SK-N-MC (cell line): ENCODE measurements at regions not wholly inside any gene's neighbourhood (a gene's known extent, or its start where the extent isn't known, plus 50 kb on each side); places are given as distances from the start of the nearest gene placed in this dataset.

ENCODE experiments used
- EZH2 ChIP-seq: fragments of 200-600 bp; sonication (generic); IDR thresholded peaks from one replicate; pipeline ENCODE4 v1.6.1; 2017; ENCODE audit warnings: antibody characterized with exemption
- POLR2AphosphoS5 ChIP-seq: IDR thresholded peaks from 2 replicates; pipeline ENCODE4 v1.6.1; 2012; ENCODE audit warnings: mild to moderate bottlenecking, low read depth, low read length, borderline replicate concordance

GRCh38 chrX:46185923-46186810, 359.1 kb downstream of the ZNF674 start:
- TF ChIP-seq EZH2 (no peak), POLR2AphosphoS5 (no peak)
